ENCODE measurements at regions not wholly inside any gene's neighbourhood (a gene's known extent, or its start where the extent isn't known, plus 50 kb on each side); places are given as distances from the start of the nearest gene placed in this dataset.
"Not testable (repeated sequence)": the region's sequence is repeated elsewhere in the genome, so short reads cannot be mapped to it uniquely, and the experiment has no call there.

GRCh38 chr11:13137844-13138301 lies 128.8 kb downstream of the RASSF10 start:
- DNase-seq: no peak

- DNase-seq: not testable (repeated sequence)
Measured at GRCh38 chr11:13139085-13139484, 130.0 kb downstream of the RASSF10 start.

- no peak for DNase-seq
Measured at GRCh38 chr11:13140028-13140870, 131.1 kb downstream of the RASSF10 start.

GRCh38 chr11:13140873-13141655 lies 131.9 kb downstream of the RASSF10 start:
- no peak for DNase-seq

GRCh38 chr11:13141731-13142709 lies 132.9 kb downstream of the RASSF10 start:
- no peak for DNase-seq

GRCh38 chr11:13143486-13144297 lies 133.9 kb upstream of the BMAL1 start:
- DNase-seq: no peak

GRCh38 chr11:13145461-13145860 lies 132.1 kb upstream of the BMAL1 start:
- DNase-seq: no peak

GRCh38 chr11:13149991-13150390 lies 127.6 kb upstream of the BMAL1 start:
- DNase-seq: no peak

- no peak for DNase-seq
Measured at GRCh38 chr11:13150487-13150886, 127.1 kb upstream of the BMAL1 start.

- DNase-seq: no peak
Measured at GRCh38 chr11:13152264-13152663, 125.3 kb upstream of the BMAL1 start.

GRCh38 chr11:13152736-13153541 lies 124.7 kb upstream of the BMAL1 start:
- DNase-seq: no peak

- DNase-seq: not testable (repeated sequence)
Measured at GRCh38 chr11:13154374-13154773, 123.2 kb upstream of the BMAL1 start.

- DNase-seq: no peak
Measured at GRCh38 chr11:13160346-13160745, 117.2 kb upstream of the BMAL1 start.

GRCh38 chr11:13160806-13161205 lies 116.8 kb upstream of the BMAL1 start:
- DNase-seq: no peak

- no peak for DNase-seq
Measured at GRCh38 chr11:13163158-13163557, 114.4 kb upstream of the BMAL1 start.

- no peak for DNase-seq
Measured at GRCh38 chr11:13166036-13166435, 111.6 kb upstream of the BMAL1 start.

- DNase-seq: no peak
Measured at GRCh38 chr11:13168271-13168670, 109.3 kb upstream of the BMAL1 start.

- DNase-seq: no peak
Measured at GRCh38 chr11:13169709-13170108, 107.9 kb upstream of the BMAL1 start.

GRCh38 chr11:13174090-13174489 lies 103.5 kb upstream of the BMAL1 start:
- no peak for DNase-seq

GRCh38 chr11:13183094-13183825 lies 94.3 kb upstream of the BMAL1 start:
- no peak for DNase-seq

Measured in effector CD4-positive, alpha-beta T cell (primary cell).